Peyer's patch (tissue), 4 donors: ENCODE measurements at regions not wholly inside any gene's neighbourhood (a gene's known extent, or its start where the extent isn't known, plus 50 kb on each side); places are given as distances from the start of the nearest gene placed in this dataset.
A peak's percentile ranks its signal among the peaks of the same experiment; 100 is the strongest.

Experiments
- DNase-seq, 3 donors: peaks; one replicate each; pipeline ENCODE4 v3.0.0-alpha.2; 2017 to 2019
- H3K27ac ChIP-seq, 4 donors: fragments of 200-600 bp; sonication (generic); one replicate each; pipeline ENCODE4 v1.5.1; 2016 to 2019
- H3K27me3 ChIP-seq, 2 donors: fragments of 200-600 bp; sonication (generic); one replicate each; pipeline ENCODE4 v1.5.1; 2019
- H3K36me3 ChIP-seq, 3 donors: fragments of 200-600 bp; sonication (generic); one replicate each; pipeline ENCODE4 v1.5.1; 2016 to 2019
- H3K4me1 ChIP-seq, 4 donors: fragments of 200-600 bp; sonication (generic); one replicate each; pipeline ENCODE4 v1.5.1; 2016 to 2019
- H3K4me3 ChIP-seq, 4 donors: fragments of 200-600 bp; sonication (generic); 1 replicate in 3 of 4; 2 replicates in 1 of 4; pipeline ENCODE4 v1.5.1; 2016 to 2019; ENCODE audit warnings: mild to moderate bottlenecking in 1 of 4
- H3K9me3 ChIP-seq, 4 donors: fragments of 200-600 bp; sonication (generic); one replicate each; pipeline ENCODE4 v1.5.1; 2016 to 2019; ENCODE audit warnings: mild to moderate bottlenecking in 1 of 4
- POLR2A ChIP-seq, 2 donors: fragments of 450-650 bp; IDR thresholded peaks; one replicate each; pipeline ENCODE4 v1.5.1; 2017; ENCODE audit warnings: antibody characterized with exemption in 2 of 2, mild to moderate bottlenecking in 2 of 2, moderate library complexity in 2 of 2
- TF ChIP-seq, protein P1 (sequence below), 6 experiments: fragments of 450-650 bp in 4 of 6; fragments of 200-600 bp in 2 of 6; sonication (generic) in 1 of 6; IDR thresholded peaks; one replicate each; pipeline ENCODE4 v1.5.1; 2017 to 2019; ENCODE audit warnings: antibody characterized with exemption in 6 of 6, mild to moderate bottlenecking in 3 of 6, moderate library complexity in 1 of 6

DNA sequence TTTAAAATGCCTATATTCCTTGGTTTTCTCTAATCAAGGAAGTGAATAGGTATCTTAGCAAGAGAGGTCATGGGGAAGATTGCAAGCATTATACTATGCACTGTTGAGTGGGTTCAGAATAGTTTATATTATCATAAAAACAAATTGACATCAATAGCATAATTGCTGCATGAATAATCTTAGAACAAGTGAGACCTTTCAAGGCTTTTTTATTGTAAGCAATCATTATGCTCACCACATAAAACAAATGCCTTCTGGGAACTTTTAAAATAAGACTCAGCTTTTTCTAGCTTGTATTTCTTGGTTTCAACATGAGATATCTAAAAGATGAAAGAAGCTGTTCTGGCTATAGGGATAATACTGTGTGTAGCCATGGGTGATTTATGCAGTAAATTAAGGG, 135.6 kb upstream of the ZC3H12C start:
- H3K9me3 ChIP-seq = no peaks in the 10 kb centered on the region
- TF ChIP-seq, protein P1, sequence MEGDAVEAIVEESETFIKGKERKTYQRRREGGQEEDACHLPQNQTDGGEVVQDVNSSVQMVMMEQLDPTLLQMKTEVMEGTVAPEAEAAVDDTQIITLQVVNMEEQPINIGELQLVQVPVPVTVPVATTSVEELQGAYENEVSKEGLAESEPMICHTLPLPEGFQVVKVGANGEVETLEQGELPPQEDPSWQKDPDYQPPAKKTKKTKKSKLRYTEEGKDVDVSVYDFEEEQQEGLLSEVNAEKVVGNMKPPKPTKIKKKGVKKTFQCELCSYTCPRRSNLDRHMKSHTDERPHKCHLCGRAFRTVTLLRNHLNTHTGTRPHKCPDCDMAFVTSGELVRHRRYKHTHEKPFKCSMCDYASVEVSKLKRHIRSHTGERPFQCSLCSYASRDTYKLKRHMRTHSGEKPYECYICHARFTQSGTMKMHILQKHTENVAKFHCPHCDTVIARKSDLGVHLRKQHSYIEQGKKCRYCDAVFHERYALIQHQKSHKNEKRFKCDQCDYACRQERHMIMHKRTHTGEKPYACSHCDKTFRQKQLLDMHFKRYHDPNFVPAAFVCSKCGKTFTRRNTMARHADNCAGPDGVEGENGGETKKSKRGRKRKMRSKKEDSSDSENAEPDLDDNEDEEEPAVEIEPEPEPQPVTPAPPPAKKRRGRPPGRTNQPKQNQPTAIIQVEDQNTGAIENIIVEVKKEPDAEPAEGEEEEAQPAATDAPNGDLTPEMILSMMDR (IDR thresholded peaks at IDR 0.05) = no peak
- no peak for TF ChIP-seq POLR2A (IDR thresholded peaks at IDR 0.05)
- H3K27me3 ChIP-seq = no peaks in the 10 kb centered on the region
- DNase-seq = no peak
- H3K4me3 ChIP-seq = no peak overlapping the region
- H3K4me1 ChIP-seq = peaks cover 0 to 6% (median 0%) of the 10 kb centered on the region in 4 donors
- H3K27ac ChIP-seq = no peak overlapping the region
- H3K36me3 ChIP-seq = no peaks in the 10 kb centered on the region

DNA sequence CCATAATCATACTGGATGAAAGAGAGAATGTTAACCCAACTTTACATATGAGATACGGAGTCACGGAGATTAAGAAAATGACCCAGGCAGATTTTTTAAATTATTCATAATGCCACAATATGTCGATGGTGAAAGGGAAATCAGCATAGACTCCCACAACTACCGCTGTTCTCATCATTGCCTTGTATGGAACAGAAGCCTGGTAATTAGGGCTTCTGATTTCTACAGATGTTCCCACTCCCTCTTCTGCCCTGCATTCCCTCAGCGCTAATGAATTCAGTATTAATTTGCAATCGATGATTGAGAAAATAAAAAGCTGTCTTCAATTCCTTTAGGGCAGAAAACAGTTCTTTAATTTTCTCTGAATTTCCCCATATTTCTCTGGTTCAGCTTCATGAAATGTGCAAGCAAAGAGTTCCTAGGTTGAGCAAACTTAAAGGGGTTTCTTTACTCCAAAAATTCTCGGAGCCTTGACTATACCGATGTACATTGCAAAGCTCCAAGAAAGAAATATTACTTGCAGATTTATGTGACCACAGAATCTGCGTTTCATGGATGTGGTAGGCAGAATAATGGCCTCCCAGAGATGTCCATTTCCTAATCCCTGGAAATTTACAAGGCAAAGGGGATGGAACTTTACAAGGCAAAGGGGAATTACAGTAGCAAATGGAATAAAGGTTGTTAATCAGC, 134.9 kb upstream of the ZC3H12C start:
- Histone ChIP-seq H3K36me3 (no peaks in the 10 kb centered on the region), H3K9me3 (no peaks in the 10 kb centered on the region), H3K27me3 (no peaks in the 10 kb centered on the region), H3K4me3 (no peak overlapping the region), H3K27ac (no peak overlapping the region), H3K4me1 (peaks cover 0 to 6% (median 0%) of the 10 kb centered on the region in 4 donors)
- no peak for DNase-seq
- TF ChIP-seq POLR2A (IDR thresholded peaks at IDR 0.05) = no peak
- TF ChIP-seq, protein P1 (IDR thresholded peaks at IDR 0.05) = no peak

DNA sequence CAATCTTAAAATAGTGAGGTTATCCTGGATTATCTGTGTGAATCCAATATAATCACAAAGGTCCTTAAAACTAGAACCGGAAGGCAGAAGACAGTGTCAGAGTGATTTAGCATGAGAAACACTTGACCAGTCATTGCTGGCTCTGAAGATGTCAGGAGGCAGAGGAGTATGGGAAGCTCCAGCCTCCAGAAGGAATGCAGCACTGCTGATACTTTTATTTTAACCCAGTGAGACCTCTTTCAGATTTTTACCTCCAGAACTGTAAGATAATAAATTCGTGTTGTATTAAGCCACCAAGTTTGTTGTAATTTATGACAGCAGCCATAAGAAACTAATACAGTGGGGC, 134.4 kb upstream of the ZC3H12C start:
- no peaks in the 10 kb centered on the region for H3K27me3 ChIP-seq
- H3K4me3 ChIP-seq = no peak overlapping the region
- no peaks in the 10 kb centered on the region for H3K36me3 ChIP-seq
- no peak for TF ChIP-seq POLR2A (IDR thresholded peaks at IDR 0.05)
- TF ChIP-seq, protein P1 (IDR thresholded peaks at IDR 0.05) = no peak
- H3K4me1 ChIP-seq = peaks cover 0 to 6% (median 0%) of the 10 kb centered on the region in 4 donors
- H3K27ac ChIP-seq = no peak overlapping the region
- no peaks in the 10 kb centered on the region for H3K9me3 ChIP-seq
- no peak for DNase-seq

DNA sequence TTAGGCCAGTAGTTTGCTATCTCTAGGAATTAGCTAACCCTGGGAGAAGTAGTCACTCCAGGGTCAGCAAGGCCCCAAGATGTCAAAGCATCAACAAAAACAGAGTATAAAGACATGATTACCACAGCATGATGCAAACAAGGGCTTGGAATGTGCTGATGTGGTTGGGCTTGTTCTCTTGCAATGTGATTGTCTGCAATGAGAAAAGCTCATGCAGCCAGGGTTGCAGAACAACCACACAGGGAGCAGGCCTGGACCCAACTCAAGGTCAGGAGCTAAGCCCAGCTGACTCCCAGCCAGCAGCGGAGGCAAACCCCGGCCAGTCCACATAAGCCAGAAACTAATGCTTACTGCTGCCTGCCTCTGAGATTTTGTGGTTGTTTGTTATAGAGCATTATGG, 132.4 kb upstream of the ZC3H12C start:
- DNase-seq = peak in 1 of 3 donors; percentile 17
- Histone ChIP-seq H3K9me3 (no peaks in the 10 kb centered on the region), H3K4me1 (peaks cover 0 to 4% (median 0%) of the 10 kb centered on the region in 4 donors), H3K27me3 (no peaks in the 10 kb centered on the region), H3K27ac (no peak overlapping the region), H3K4me3 (no peak overlapping the region), H3K36me3 (no peaks in the 10 kb centered on the region)
- TF ChIP-seq, protein P1 (IDR thresholded peaks at IDR 0.05) = no peak
- TF ChIP-seq POLR2A (IDR thresholded peaks at IDR 0.05) = no peak

DNA sequence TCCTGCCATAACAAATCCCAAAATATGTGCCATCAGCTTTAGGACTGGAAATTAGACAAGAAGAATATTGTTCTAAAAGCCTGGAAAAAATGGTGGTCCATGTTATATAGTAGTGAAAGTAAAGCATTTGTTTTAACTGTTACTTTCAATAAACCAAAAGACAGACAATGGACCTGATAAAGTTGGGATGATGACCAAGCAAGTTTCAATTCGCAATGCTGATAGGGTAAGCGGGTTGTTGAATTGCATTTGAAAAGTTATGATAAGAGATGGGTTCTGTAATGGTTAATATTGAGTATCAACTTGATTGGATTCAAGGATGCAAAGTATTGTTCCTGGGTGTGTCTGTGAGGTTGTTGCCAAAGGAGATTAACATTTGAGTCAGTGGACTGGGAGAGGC, 131.9 kb upstream of the ZC3H12C start:
- TF ChIP-seq, protein P1 (IDR thresholded peaks at IDR 0.05) = no peak
- TF ChIP-seq POLR2A (IDR thresholded peaks at IDR 0.05) = no peak
- Histone ChIP-seq H3K27me3 (no peaks in the 10 kb centered on the region), H3K4me3 (no peak overlapping the region), H3K27ac (no peak overlapping the region), H3K36me3 (no peaks in the 10 kb centered on the region), H3K9me3 (no peaks in the 10 kb centered on the region), H3K4me1 (peaks cover 0 to under 1% (median 0%) of the 10 kb centered on the region in 4 donors)
- no peak for DNase-seq

DNA sequence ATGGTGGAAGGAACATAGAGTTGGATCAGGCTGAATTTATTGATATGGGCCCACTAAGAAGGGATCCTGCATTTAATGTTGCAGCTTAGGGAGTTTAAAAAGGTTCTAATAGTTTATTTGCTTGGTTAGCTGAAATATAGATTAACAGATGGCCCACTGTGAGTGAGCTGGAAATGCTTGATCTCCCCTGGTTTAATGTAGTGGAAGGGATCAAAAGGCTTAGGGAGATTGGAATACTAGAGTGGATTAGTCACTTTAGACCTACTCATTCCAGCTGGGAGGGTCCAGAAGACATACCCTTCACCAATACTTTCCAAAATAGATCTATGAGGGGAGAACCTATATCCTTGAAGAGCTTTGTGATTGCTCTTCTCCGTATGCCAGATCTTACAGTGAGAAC, 130.1 kb upstream of the ZC3H12C start:
- H3K9me3 ChIP-seq = no peaks in the 10 kb centered on the region

More for the DNA sequence above, 130.1 kb upstream of the ZC3H12C start:
- Histone ChIP-seq H3K36me3 (no peaks in the 10 kb centered on the region), H3K27ac (no peak overlapping the region), H3K4me3 (no peak overlapping the region), H3K27me3 (no peaks in the 10 kb centered on the region), H3K4me1 (no peaks in the 10 kb centered on the region)
- TF ChIP-seq, protein P1 (IDR thresholded peaks at IDR 0.05) = no peak
- no peak for TF ChIP-seq POLR2A (IDR thresholded peaks at IDR 0.05)
- no peak for DNase-seq
